Kidney (tissue), 13 donors: ENCODE measurements at regions not wholly inside any gene's neighbourhood (a gene's known extent, or its start where the extent isn't known, plus 50 kb on each side); places are given as distances from the start of the nearest gene placed in this dataset.
"Not testable (repeated sequence)": the region's sequence is repeated elsewhere in the genome, so short reads cannot be mapped to it uniquely, and the experiment has no call there.

Source experiments
- DNase-seq, 5 donors: peaks; one replicate each; pipeline ENCODE4 v3.0.0-alpha.2; 2013 to 2020
- FAIRE-seq: peaks from 2 replicates; lab custom pipeline; 2012; peaks lifted over from hg19 to GRCh38; lab: Jason Lieb, UNC
- H3K27ac ChIP-seq, 2 donors: one replicate each; pipeline ENCODE4 v1.7.0; 2013; ENCODE audit warnings: low read depth in 2 of 2, low read length in 2 of 2, inconsistent platforms in 1 of 2
- H3K27me3 ChIP-seq: one replicate; pipeline ENCODE4 v1.7.1; 2013; ENCODE audit warnings: low read length, inconsistent platforms; ENCODE audit not compliant: control insufficient read depth, insufficient read depth
- H3K36me3 ChIP-seq, 3 donors: one replicate each; pipeline versions ENCODE4 v1.7.0 to v1.7.1; 2013; ENCODE audit warnings: low read length in 3 of 3, control low read depth in 1 of 3, inconsistent platforms in 1 of 3; ENCODE audit not compliant: insufficient read depth in 3 of 3, control insufficient read depth in 2 of 3
- H3K4me1 ChIP-seq, 3 donors: one replicate each; pipeline versions ENCODE4 v1.7.0 to v1.7.1; 2013; ENCODE audit warnings: low read length in 3 of 3, inconsistent platforms in 1 of 3, low read depth in 1 of 3; ENCODE audit not compliant: control insufficient read depth in 2 of 3, insufficient read depth in 2 of 3
- H3K4me3 ChIP-seq, 3 donors: one replicate each; pipeline versions ENCODE4 v1.7.0 to v1.8.1; 2013; ENCODE audit warnings: low read length in 3 of 3, control low read depth in 1 of 3, inconsistent platforms in 1 of 3
- H3K9ac ChIP-seq, 3 donors: one replicate each; pipeline versions ENCODE4 v1.7.0 to v1.7.1; 2013; ENCODE audit warnings: low read length in 3 of 3, control low read depth in 1 of 3, inconsistent platforms in 1 of 3
- H3K9me3 ChIP-seq, 3 donors: one replicate each; pipeline versions ENCODE4 v1.7.0 to v1.7.1; 2013; ENCODE audit warnings: low read length in 3 of 3, control low read depth in 1 of 3, inconsistent platforms in 1 of 3; ENCODE audit not compliant: control insufficient read depth in 2 of 3, insufficient read depth in 1 of 3
- CTCF ChIP-seq: IDR thresholded peaks from 3 replicates; pipeline ENCODE4 v1.5.1; 2012; ENCODE audit warnings: mild to moderate bottlenecking, moderate library complexity, borderline replicate concordance; ENCODE audit not compliant: insufficient read depth; ENCODE audit errors: extremely low read depth
- intact Hi-C: fragments of 100-400 bp; cut with DNase I; formaldehyde crosslinking; loops from one replicate; pipeline ENCODE4 v1.11.1; 2022
- donor health status: control.
- donor health status: control.
- donor health status: control.
- donor health status: control.
- donor health status: control.
- donor health status: DM: yes; HTN: yes; CAD: no.
- donor health status: Normal renal cell carcinoma (clear cell type).

GRCh38 chr4:186392017-186392416 lies 126.0 kb downstream of the F11 start:
- FAIRE-seq (no peak), DNase-seq (no peak)
- H3K4me3 ChIP-seq: no peak overlapping the region
- H3K9ac ChIP-seq: no peak overlapping the region
- TF ChIP-seq CTCF: no peak
- H3K36me3 ChIP-seq: no peaks in the 10 kb centered on the region
- H3K27ac ChIP-seq: no peak overlapping the region
- H3K4me1 ChIP-seq: no peaks in the 10 kb centered on the region
- H3K9me3 ChIP-seq: no peaks in the 10 kb centered on the region
- no peaks in the 10 kb centered on the region for H3K27me3 ChIP-seq
- intact Hi-C loops: no loop called here

- H3K4me1 ChIP-seq, FAIRE-seq, H3K9ac ChIP-seq, H3K4me3 ChIP-seq, H3K27ac ChIP-seq, DNase-seq, H3K27me3 ChIP-seq, intact Hi-C loops, H3K36me3 ChIP-seq, H3K9me3 ChIP-seq: not testable (repeated sequence)
Measured at GRCh38 chr4:186384328-186384727, 118.3 kb downstream of the F11 start.

- no peak overlapping the region for H3K4me3 ChIP-seq
- no peak overlapping the region for H3K27ac ChIP-seq
- no peak overlapping the region for H3K9ac ChIP-seq
- FAIRE-seq (no peak), DNase-seq (no peak)
- H3K27me3 ChIP-seq: no peaks in the 10 kb centered on the region
- intact Hi-C loops: no loop called here
- peaks cover 0 to 15% (median 3%) of the 10 kb centered on the region in 3 donors for H3K9me3 ChIP-seq
- no peak for TF ChIP-seq CTCF
- no peaks in the 10 kb centered on the region for H3K36me3 ChIP-seq
- no peaks in the 10 kb centered on the region for H3K4me1 ChIP-seq
Measured at GRCh38 chr4:186368281-186368680, 102.3 kb downstream of the F11 start.

- intact Hi-C loops: no loop called here
- no peaks in the 10 kb centered on the region for H3K36me3 ChIP-seq
- H3K27ac ChIP-seq: no peak overlapping the region
- H3K4me1 ChIP-seq: no peaks in the 10 kb centered on the region
- TF ChIP-seq CTCF: no peak
- FAIRE-seq (no peak), DNase-seq (no peak)
- peaks cover 0 to 15% (median 3%) of the 10 kb centered on the region in 3 donors for H3K9me3 ChIP-seq
- H3K4me3 ChIP-seq: no peak overlapping the region
- H3K9ac ChIP-seq: no peak overlapping the region
- H3K27me3 ChIP-seq: no peaks in the 10 kb centered on the region
Measured at GRCh38 chr4:186366326-186366725, 100.3 kb downstream of the F11 start.

- H3K36me3 ChIP-seq, H3K27me3 ChIP-seq, DNase-seq, H3K4me3 ChIP-seq, H3K27ac ChIP-seq, FAIRE-seq, H3K4me1 ChIP-seq, intact Hi-C loops, H3K9ac ChIP-seq: not testable (repeated sequence)
- H3K9me3 ChIP-seq: peaks cover 0 to 15% (median 3%) of the 10 kb centered on the region in 3 donors
Measured at GRCh38 chr4:186363038-186363437, 97.0 kb downstream of the F11 start.
